Stimulated activated CD8-positive, alpha-beta memory T cell treated with anti-CD3 and anti-CD28 coated beads, Interleukin-15, amount 100 ng/mL, for 48 hours (primary cell): ENCODE measurements at regions not wholly inside any gene's neighbourhood (a gene's known extent, or its start where the extent isn't known, plus 50 kb on each side); places are given as distances from the start of the nearest gene placed in this dataset.

Experiments
- DNase-seq, 2 donors: peaks; one replicate each; pipeline ENCODE4 v3.0.0-alpha.2; 2020; ENCODE audit warnings: low read depth in 2 of 2

- DNase-seq = no peak
Observed at GRCh38 chr15:31974154-31974794, 56.0 kb upstream of the CHRNA7 start.

GRCh38 chr15:31974855-31975829, 55.2 kb upstream of the CHRNA7 start:
- no peak for DNase-seq

- no peak for DNase-seq
Observed at GRCh38 chr15:31975830-31976229, 54.5 kb upstream of the CHRNA7 start.

- DNase-seq = no peak
Observed at GRCh38 chr15:31977138-31977537, 53.2 kb upstream of the CHRNA7 start.

- peak; percentile 19 to 34 for DNase-seq
Observed at GRCh38 chr15:31977812-31978661, 52.3 kb upstream of the CHRNA7 start.
